ENCODE measurements at regions not wholly inside any gene's neighbourhood (a gene's known extent, or its start where the extent isn't known, plus 50 kb on each side); places are given as distances from the start of the nearest gene placed in this dataset.
"Not testable (repeated sequence)": the region's sequence is repeated elsewhere in the genome, so short reads cannot be mapped to it uniquely, and the experiment has no call there.

DNA sequence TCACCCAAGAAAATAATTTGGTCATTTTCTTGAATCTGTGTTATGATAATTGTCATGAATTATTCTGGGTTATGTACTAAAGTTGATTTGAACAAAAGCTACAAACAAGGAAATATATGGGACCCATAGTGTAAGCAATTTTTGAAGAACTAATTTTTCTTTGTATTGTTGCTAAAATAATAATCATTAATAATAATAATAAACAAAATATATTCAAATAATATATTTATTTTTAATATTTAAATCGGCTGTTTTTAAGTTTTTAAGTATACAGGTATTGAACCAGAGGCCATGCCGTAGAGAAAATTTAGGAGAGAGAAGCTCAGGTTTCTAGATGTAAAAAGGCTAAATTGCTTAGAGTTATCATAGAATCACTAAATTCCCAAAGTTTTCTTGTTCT is 747.3 kb downstream of the LUZP2 start:
- TF ChIP-seq, protein P1, sequence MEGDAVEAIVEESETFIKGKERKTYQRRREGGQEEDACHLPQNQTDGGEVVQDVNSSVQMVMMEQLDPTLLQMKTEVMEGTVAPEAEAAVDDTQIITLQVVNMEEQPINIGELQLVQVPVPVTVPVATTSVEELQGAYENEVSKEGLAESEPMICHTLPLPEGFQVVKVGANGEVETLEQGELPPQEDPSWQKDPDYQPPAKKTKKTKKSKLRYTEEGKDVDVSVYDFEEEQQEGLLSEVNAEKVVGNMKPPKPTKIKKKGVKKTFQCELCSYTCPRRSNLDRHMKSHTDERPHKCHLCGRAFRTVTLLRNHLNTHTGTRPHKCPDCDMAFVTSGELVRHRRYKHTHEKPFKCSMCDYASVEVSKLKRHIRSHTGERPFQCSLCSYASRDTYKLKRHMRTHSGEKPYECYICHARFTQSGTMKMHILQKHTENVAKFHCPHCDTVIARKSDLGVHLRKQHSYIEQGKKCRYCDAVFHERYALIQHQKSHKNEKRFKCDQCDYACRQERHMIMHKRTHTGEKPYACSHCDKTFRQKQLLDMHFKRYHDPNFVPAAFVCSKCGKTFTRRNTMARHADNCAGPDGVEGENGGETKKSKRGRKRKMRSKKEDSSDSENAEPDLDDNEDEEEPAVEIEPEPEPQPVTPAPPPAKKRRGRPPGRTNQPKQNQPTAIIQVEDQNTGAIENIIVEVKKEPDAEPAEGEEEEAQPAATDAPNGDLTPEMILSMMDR (IDR thresholded peaks at IDR 0.05; ENCODE audit: low read depth, low read length, missing control alignments) = no peak
- no peak for DNase-seq (ENCODE audit: extremely low read depth, low read depth)
- no peak overlapping the region for H3K4me3 ChIP-seq (replicated peaks; ENCODE audit: low read depth, low read length)

- H3K4me3 ChIP-seq (replicated peaks; ENCODE audit: low read depth, low read length) = no peak overlapping the region
- TF ChIP-seq, protein P1 (IDR thresholded peaks at IDR 0.05; ENCODE audit: low read depth, low read length, missing control alignments) = no peak
- no peak for DNase-seq (ENCODE audit: extremely low read depth, low read depth)
Measured at GRCh38 chr11:25247336-25247735, 750.5 kb downstream of the LUZP2 start.

GRCh38 chr11:25252854-25253253 is 756.0 kb downstream of the LUZP2 start:
- DNase-seq (ENCODE audit: extremely low read depth, low read depth) = no peak
- no peak overlapping the region for H3K4me3 ChIP-seq (replicated peaks; ENCODE audit: low read depth, low read length)
- TF ChIP-seq, protein P1 (IDR thresholded peaks at IDR 0.05; ENCODE audit: low read depth, low read length, missing control alignments) = no peak

DNA sequence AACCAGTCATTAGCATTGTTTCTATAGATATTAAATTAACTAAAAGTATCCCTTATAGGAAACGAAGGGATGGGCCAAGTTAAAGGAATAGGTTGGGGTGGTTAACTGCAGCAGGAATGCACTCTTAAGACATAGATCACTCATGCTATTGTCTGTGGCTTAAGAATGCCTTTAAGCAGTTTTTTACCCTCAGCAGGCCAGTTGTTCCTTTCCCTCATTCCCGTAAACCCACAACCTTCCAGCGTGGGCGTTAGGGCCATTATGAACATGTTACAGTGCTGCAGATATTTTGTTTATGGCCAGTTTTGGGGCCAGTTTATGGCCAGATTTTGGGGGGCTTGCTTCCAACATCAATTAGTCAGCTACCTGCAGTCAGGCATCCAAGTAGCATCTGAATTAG is 767.0 kb downstream of the LUZP2 start:
- not testable (repeated sequence) for DNase-seq (ENCODE audit: extremely low read depth, low read depth); H3K4me3 ChIP-seq (replicated peaks; ENCODE audit: low read depth, low read length)

DNA sequence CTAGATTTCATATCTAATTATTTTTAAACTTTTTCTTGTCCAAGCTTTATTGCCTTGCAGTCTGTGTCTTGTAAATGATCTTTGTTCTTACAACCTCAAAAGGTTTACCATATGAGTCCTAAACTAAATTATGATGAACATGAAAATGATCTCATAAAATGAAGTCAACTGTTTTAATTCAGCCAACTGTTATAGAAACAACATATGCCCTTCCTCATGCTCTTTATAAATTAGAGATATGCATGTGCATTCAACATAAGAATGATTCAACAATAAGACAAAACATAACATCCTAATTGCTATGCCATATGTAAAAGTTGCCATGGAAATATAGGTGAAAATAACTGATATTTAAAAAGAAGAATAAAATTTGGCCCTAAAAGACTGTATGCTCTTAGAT is 774.4 kb downstream of the LUZP2 start:
- TF ChIP-seq, protein P1 (IDR thresholded peaks at IDR 0.05; ENCODE audit: low read depth, low read length, missing control alignments) = no peak
- H3K4me3 ChIP-seq (replicated peaks; ENCODE audit: low read depth, low read length) = no peak overlapping the region
- DNase-seq (ENCODE audit: extremely low read depth, low read depth) = no peak

- H3K4me3 ChIP-seq (replicated peaks; ENCODE audit: low read depth, low read length) = no peak overlapping the region
- no peak for DNase-seq (ENCODE audit: extremely low read depth, low read depth)
- TF ChIP-seq, protein P1 (IDR thresholded peaks at IDR 0.05; ENCODE audit: low read depth, low read length, missing control alignments) = no peak
Measured at GRCh38 chr11:25272214-25272613, 775.4 kb downstream of the LUZP2 start.

- not testable (repeated sequence) for DNase-seq (ENCODE audit: extremely low read depth, low read depth)
Measured at GRCh38 chr11:25280821-25281220, 784.0 kb downstream of the LUZP2 start.

DNA sequence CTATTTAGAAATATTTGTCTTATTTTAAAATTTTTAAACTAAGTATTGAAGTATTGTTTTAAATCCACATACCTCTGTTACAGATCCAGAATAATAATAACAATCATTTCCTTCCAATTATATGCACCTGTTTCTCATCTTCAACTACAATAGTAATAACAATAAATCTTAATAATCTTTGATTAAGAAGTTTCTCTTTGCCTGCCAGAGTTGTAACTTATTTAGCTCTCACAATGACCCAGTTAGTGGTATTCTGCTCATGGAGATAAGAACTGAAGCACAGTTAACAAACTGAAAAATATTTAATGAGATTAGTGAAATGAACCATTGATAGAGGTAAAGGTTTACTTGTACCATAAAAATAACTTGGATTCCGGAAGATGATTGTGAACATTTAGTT is 796.3 kb downstream of the LUZP2 start:
- no peak for DNase-seq (ENCODE audit: extremely low read depth, low read depth)
- TF ChIP-seq, protein P1 (IDR thresholded peaks at IDR 0.05; ENCODE audit: low read depth, low read length, missing control alignments) = no peak
- H3K4me3 ChIP-seq (replicated peaks; ENCODE audit: low read depth, low read length) = no peak overlapping the region

More at GRCh38 chr11:25280821-25281220, 784.0 kb downstream of the LUZP2 start:
- H3K4me3 ChIP-seq (replicated peaks; ENCODE audit: low read depth, low read length) = not testable (repeated sequence)

All from HFF-Myc (cell line).